NCI-H510A (cell line): ENCODE measurements at regions not wholly inside any gene's neighbourhood (a gene's known extent, or its start where the extent isn't known, plus 50 kb on each side); places are given as distances from the start of the nearest gene placed in this dataset.
"Not testable (repeated sequence)": the region's sequence is repeated elsewhere in the genome, so short reads cannot be mapped to it uniquely, and the experiment has no call there.

Experiments
- DNase-seq: peaks from one replicate; lab custom pipeline; 2025; lab: John Stamatoyannopoulos, UW

GRCh38 chrX:34716302-34716701 lies 59.2 kb upstream of the TMEM47 start:
- no peak for DNase-seq

GRCh38 chrX:34734383-34734782 lies 77.3 kb upstream of the TMEM47 start:
- no peak for DNase-seq

GRCh38 chrX:34744521-34744920 lies 87.4 kb upstream of the TMEM47 start:
- DNase-seq: no peak

- DNase-seq: no peak
Measured at GRCh38 chrX:34749896-34750295, 92.8 kb upstream of the TMEM47 start.

GRCh38 chrX:34764852-34765361 lies 107.8 kb upstream of the TMEM47 start:
- DNase-seq: peak; percentile 11

- DNase-seq: no peak
Measured at GRCh38 chrX:34768290-34768689, 111.2 kb upstream of the TMEM47 start.

- DNase-seq: no peak
Measured at GRCh38 chrX:34770511-34770910, 113.4 kb upstream of the TMEM47 start.

- DNase-seq: no peak
Measured at GRCh38 chrX:34778916-34779315, 121.8 kb upstream of the TMEM47 start.

GRCh38 chrX:34790026-34790425 lies 132.9 kb upstream of the TMEM47 start:
- no peak for DNase-seq

GRCh38 chrX:34805951-34806350 lies 136.6 kb upstream of the FAM47B start:
- DNase-seq: no peak

GRCh38 chrX:34809096-34809495 lies 133.5 kb upstream of the FAM47B start:
- DNase-seq: no peak

- no peak for DNase-seq
Measured at GRCh38 chrX:34810364-34810763, 132.2 kb upstream of the FAM47B start.

- DNase-seq: no peak
Measured at GRCh38 chrX:34810916-34811315, 131.7 kb upstream of the FAM47B start.

GRCh38 chrX:34813618-34814017 lies 129.0 kb upstream of the FAM47B start:
- DNase-seq: no peak

- no peak for DNase-seq
Measured at GRCh38 chrX:34826964-34827363, 115.6 kb upstream of the FAM47B start.

GRCh38 chrX:34839451-34839850 lies 103.1 kb upstream of the FAM47B start:
- no peak for DNase-seq

GRCh38 chrX:34841205-34841604 lies 101.4 kb upstream of the FAM47B start:
- not testable (repeated sequence) for DNase-seq

- no peak for DNase-seq
Measured at GRCh38 chrX:34848281-34848680, 94.3 kb upstream of the FAM47B start.

GRCh38 chrX:34849371-34849770 lies 93.2 kb upstream of the FAM47B start:
- no peak for DNase-seq

GRCh38 chrX:34859191-34859590 lies 83.4 kb upstream of the FAM47B start:
- DNase-seq: peak; percentile 8

- DNase-seq: no peak
Measured at GRCh38 chrX:34863906-34864305, 78.7 kb upstream of the FAM47B start.

GRCh38 chrX:34866646-34867045 lies 76.0 kb upstream of the FAM47B start:
- DNase-seq: no peak

GRCh38 chrX:34868633-34869032 lies 74.0 kb upstream of the FAM47B start:
- no peak for DNase-seq

- no peak for DNase-seq
Measured at GRCh38 chrX:34873500-34874225, 68.9 kb upstream of the FAM47B start.
